H1 (cell line): ENCODE measurements at regions not wholly inside any gene's neighbourhood (a gene's known extent, or its start where the extent isn't known, plus 50 kb on each side); places are given as distances from the start of the nearest gene placed in this dataset.

Source experiments
- ATF2 ChIP-seq: IDR thresholded peaks from 2 replicates; pipeline ENCODE4 v1.6.1; 2012; ENCODE audit warnings: low read length, inconsistent platforms
- BCL11A ChIP-seq, 2 experiments: IDR thresholded peaks; one replicate each; pipeline ENCODE4 v1.6.1; 2011; ENCODE audit warnings: low read depth in 2 of 2, low read length in 2 of 2, mild to moderate bottlenecking in 2 of 2
- CHD7 ChIP-seq: fragments of 300-600 bp; sonication (generic); IDR thresholded peaks from 2 replicates; pipeline ENCODE4 v1.7.1; 2012; ENCODE audit warnings: low read length, moderate library complexity, mild to moderate bottlenecking, inconsistent platforms; ENCODE audit not compliant: insufficient replicate concordance
- RNF2 ChIP-seq: fragments of 200-900, 300-1000 bp; sonication (generic); IDR thresholded peaks from 2 replicates; pipeline ENCODE4 v1.7.1; 2016; ENCODE audit warnings: borderline replicate concordance, low read depth, mild to moderate bottlenecking, antibody characterized with exemption, low read length; ENCODE audit not compliant: poor library complexity, severe bottlenecking; ENCODE audit errors: missing control alignments
- SAP30 ChIP-seq: fragments of 300-600 bp; sonication (generic); IDR thresholded peaks from 2 replicates; pipeline ENCODE4 v1.7.1; 2012; ENCODE audit warnings: low read length, moderate library complexity, mild to moderate bottlenecking, inconsistent platforms; ENCODE audit not compliant: insufficient read depth, insufficient replicate concordance
- SRF ChIP-seq: IDR thresholded peaks from 2 replicates; pipeline ENCODE4 v1.6.1; 2011; ENCODE audit warnings: mild to moderate bottlenecking, low read depth, low read length, moderate library complexity

GRCh38 chr13:47215736-47216135, 318.9 kb upstream of the HTR2A start (continued):
- TF ChIP-seq ATF2 (no peak), RNF2 (no peak), CHD7 (no peak), SAP30 (no peak), SRF (no peak), BCL11A (IDR thresholded peaks at IDR 0.05; ENCODE audit: low read depth in 2 of 2, low read length in 2 of 2) (no peak)
- TF ChIP-seq, all 59 proteins: peak for 0
